DND-41 (cell line): ENCODE measurements at regions not wholly inside any gene's neighbourhood (a gene's known extent, or its start where the extent isn't known, plus 50 kb on each side); places are given as distances from the start of the nearest gene placed in this dataset.

ENCODE experiments used
- ATAC-seq: fragments of 200-7000 bp; cut with Tn5 transposase; 3 replicates; pipeline ENCODE4 v1.9.1; 2021; ENCODE audit warnings: low read depth; ENCODE audit not compliant: insufficient read depth
- DNase-seq: peaks from one replicate; pipeline ENCODE4 v3.0.0-alpha.2; 2020
- H2AFZ ChIP-seq: 2 replicates; pipeline ENCODE4 v1.6.0; 2012; ENCODE audit warnings: low read depth, low read length
- H3K27ac ChIP-seq: 2 replicates; pipeline ENCODE4 v1.5.1; 2012; ENCODE audit warnings: low read length, inconsistent platforms
- H3K27me3 ChIP-seq: fragments of 200-600 bp; sonication (generic); 2 replicates; pipeline ENCODE4 v1.6.0; 2012; ENCODE audit warnings: low read length, mild to moderate bottlenecking, inconsistent platforms; ENCODE audit not compliant: insufficient read depth, poor library complexity
- H3K36me3 ChIP-seq: 2 replicates; pipeline ENCODE4 v1.5.1; 2012; ENCODE audit warnings: low read length, inconsistent platforms; ENCODE audit not compliant: insufficient read depth
- H3K4me1 ChIP-seq: 2 replicates; pipeline ENCODE4 v1.5.1; 2012; ENCODE audit warnings: mild to moderate bottlenecking, low read length; ENCODE audit not compliant: insufficient read depth
- H3K4me2 ChIP-seq: 2 replicates; pipeline ENCODE4 v1.6.0; 2012; ENCODE audit warnings: mild to moderate bottlenecking, moderate library complexity, low read length, inconsistent platforms; ENCODE audit not compliant: insufficient read depth
- H3K4me3 ChIP-seq, 2 experiments: fragments of 200-600 bp in 1 of 2; shearing (Covaris generic) in 1 of 2; 2 replicates each; pipeline ENCODE4 v1.5.1; 2012 to 2016; ENCODE audit warnings: inconsistent platforms in 2 of 2, low read length in 2 of 2, mild to moderate bottlenecking in 2 of 2, low read depth in 1 of 2, moderate library complexity in 1 of 2
- H3K79me2 ChIP-seq: 2 replicates; pipeline ENCODE4 v1.6.0; 2012; ENCODE audit warnings: low read length, inconsistent platforms; ENCODE audit not compliant: insufficient read depth
- H3K9ac ChIP-seq: 2 replicates; pipeline ENCODE4 v1.6.0; 2012; ENCODE audit warnings: low read depth, mild to moderate bottlenecking, inconsistent platforms, low read length, moderate library complexity
- H3K9me3 ChIP-seq: 2 replicates; pipeline ENCODE4 v1.5.1; 2012; ENCODE audit warnings: low read length, moderate library complexity, mild to moderate bottlenecking, inconsistent platforms; ENCODE audit not compliant: insufficient read depth, severe bottlenecking
- H4K20me1 ChIP-seq: 2 replicates; pipeline ENCODE4 v1.6.0; 2012; ENCODE audit warnings: low read length; ENCODE audit not compliant: insufficient read depth
- CTCF ChIP-seq: IDR thresholded peaks from 2 replicates; pipeline ENCODE4 v1.5.1; 2012; ENCODE audit warnings: borderline replicate concordance, low read length, moderate library complexity, mild to moderate bottlenecking; ENCODE audit not compliant: poor library complexity, severe bottlenecking; ENCODE audit errors: extremely low read depth
- EZH2 ChIP-seq: IDR thresholded peaks from 3 replicates; pipeline ENCODE4 v1.6.1; 2012; ENCODE audit warnings: borderline replicate concordance, low read depth, mild to moderate bottlenecking, moderate library complexity, low read length, inconsistent platforms; ENCODE audit not compliant: severe bottlenecking

GRCh38 chr13:69524459-69525150 lies 583.0 kb upstream of the ATXN8OS start:
- H3K4me2 ChIP-seq: no peak overlapping the region
- H3K4me1 ChIP-seq: no peaks in the 10 kb centered on the region
- H3K27ac ChIP-seq: no peak overlapping the region
- H3K27me3 ChIP-seq: no peaks in the 10 kb centered on the region
- H3K9ac ChIP-seq: no peak overlapping the region
- H3K36me3 ChIP-seq: no peaks in the 10 kb centered on the region
- H3K9me3 ChIP-seq: no peaks in the 10 kb centered on the region
- no peaks in the 10 kb centered on the region for H4K20me1 ChIP-seq
- no peaks in the 10 kb centered on the region for H3K79me2 ChIP-seq
- ATAC-seq (no peak), DNase-seq (no peak)
- peak; percentile 29 for TF ChIP-seq CTCF
- TF ChIP-seq EZH2: no peak
- H3K4me3 ChIP-seq: no peak overlapping the region
- no peak overlapping the region for H2AFZ ChIP-seq

- no peaks in the 10 kb centered on the region for H3K27me3 ChIP-seq
- H3K27ac ChIP-seq: no peak overlapping the region
- H3K4me3 ChIP-seq: no peak overlapping the region
- H3K9ac ChIP-seq: no peak overlapping the region
- H4K20me1 ChIP-seq: no peaks in the 10 kb centered on the region
- H3K4me1 ChIP-seq: no peaks in the 10 kb centered on the region
- no peaks in the 10 kb centered on the region for H3K79me2 ChIP-seq
- ATAC-seq (no peak), DNase-seq (no peak)
- no peaks in the 10 kb centered on the region for H3K9me3 ChIP-seq
- TF ChIP-seq EZH2: no peak
- TF ChIP-seq CTCF: no peak
- no peak overlapping the region for H2AFZ ChIP-seq
- H3K36me3 ChIP-seq: no peaks in the 10 kb centered on the region
- no peak overlapping the region for H3K4me2 ChIP-seq
Measured at GRCh38 chr13:69496981-69497380, 610.6 kb upstream of the ATXN8OS start.

- Histone ChIP-seq H3K36me3 (no peaks in the 10 kb centered on the region), H3K27me3 (no peaks in the 10 kb centered on the region), H3K4me1 (no peaks in the 10 kb centered on the region), H3K27ac (no peak overlapping the region), H2AFZ (no peak overlapping the region), H4K20me1 (no peaks in the 10 kb centered on the region), H3K9ac (no peak overlapping the region), H3K79me2 (no peaks in the 10 kb centered on the region), H3K4me3 (no peak overlapping the region), H3K4me2 (no peak overlapping the region), H3K9me3 (no peaks in the 10 kb centered on the region)
- no peak for DNase-seq
- no peak for ATAC-seq
- TF ChIP-seq EZH2: no peak
- no peak for TF ChIP-seq CTCF
Measured at GRCh38 chr13:69495096-69495495, 612.5 kb upstream of the ATXN8OS start.

GRCh38 chr13:69487576-69487975 lies 620.0 kb upstream of the ATXN8OS start:
- Histone ChIP-seq H2AFZ (no peak overlapping the region), H3K27me3 (no peaks in the 10 kb centered on the region), H3K79me2 (no peaks in the 10 kb centered on the region), H3K4me2 (no peak overlapping the region), H3K27ac (no peak overlapping the region), H3K9ac (no peak overlapping the region), H3K4me3 (no peak overlapping the region), H3K4me1 (no peaks in the 10 kb centered on the region), H3K36me3 (no peaks in the 10 kb centered on the region), H3K9me3 (peaks cover 7% of the 10 kb centered on the region), H4K20me1 (no peaks in the 10 kb centered on the region)
- no peak for DNase-seq
- no peak for TF ChIP-seq CTCF
- TF ChIP-seq EZH2: no peak
- no peak for ATAC-seq
